H1 (cell line): ENCODE measurements at regions not wholly inside any gene's neighbourhood (a gene's known extent, or its start where the extent isn't known, plus 50 kb on each side); places are given as distances from the start of the nearest gene placed in this dataset.

Experiments used
- CTCF ChIA-PET: fragments of 300-600 bp; sonication (Branson Sonifier 250); formaldehyde crosslinking; loops from one replicate; lab custom pipeline; 2021; ENCODE audit not compliant: partially characterized antibody; lab: Charles Lee
- POLR2A ChIA-PET: fragments of 300-600 bp; sonication (Branson Sonifier 250); formaldehyde crosslinking; loops from one replicate; lab custom pipeline; 2021; ENCODE audit warnings: inconsistent platforms; ENCODE audit not compliant: partially characterized antibody; lab: Charles Lee
- DNase-seq, 2 experiments: peaks; one replicate each; pipeline versions ENCODE4 v3.0.0 to v3.0.0-alpha.2; 2010 to 2022; ENCODE audit warnings: low spot score in 2 of 2, low read depth in 1 of 2, mixed read lengths in 1 of 2
- FAIRE-seq: peaks from 2 replicates; lab custom pipeline; 2011; peaks lifted over from hg19 to GRCh38; lab: Jason Lieb, UNC
- H2AFZ ChIP-seq: 2 replicates; pipeline ENCODE4 v1.8.1; 2012; ENCODE audit warnings: low read length, inconsistent platforms
- H2AK5ac ChIP-seq: 2 replicates; pipeline ENCODE4 v1.6.1; 2013; ENCODE audit warnings: low read depth, low read length
- H2BK120ac ChIP-seq: replicated peaks from 2 replicates; pipeline ENCODE3; 2013; ENCODE audit warnings: low read depth, low read length, inconsistent platforms
- H2BK12ac ChIP-seq: 2 replicates; pipeline ENCODE4 v1.6.1; 2013; ENCODE audit warnings: low read depth, low read length
- H2BK15ac ChIP-seq: 2 replicates; pipeline ENCODE4 v1.6.1; 2013; ENCODE audit warnings: low read length
- H2BK20ac ChIP-seq: 2 replicates; pipeline ENCODE4 v1.6.1; 2013; ENCODE audit warnings: low read length
- H2BK5ac ChIP-seq: 2 replicates; pipeline ENCODE4 v1.6.1; 2013; ENCODE audit warnings: low read depth, low read length
- H3K14ac ChIP-seq: 2 replicates; pipeline ENCODE4 v1.6.1; 2013; ENCODE audit warnings: inconsistent platforms; ENCODE audit not compliant: insufficient read length
- H3K18ac ChIP-seq: 2 replicates; pipeline ENCODE4 v1.6.1; 2013; ENCODE audit warnings: low read length; ENCODE audit errors: extremely low read depth
- H3K23ac ChIP-seq: 2 replicates; pipeline ENCODE4 v1.6.1; 2013; ENCODE audit warnings: inconsistent platforms; ENCODE audit not compliant: insufficient read length
- H3K23me2 ChIP-seq: 2 replicates; pipeline ENCODE4 v1.6.1; 2013; ENCODE audit warnings: low read depth, low read length
- H3K27ac ChIP-seq: 2 replicates; pipeline ENCODE4 v1.6.1; 2011; ENCODE audit warnings: low read depth, low read length, inconsistent platforms
- H3K27me3 ChIP-seq, 4 experiments: replicated peaks in 1 of 4; 1 replicate in 1 of 4; 2 replicates in 3 of 4; pipeline versions ENCODE4 v1.6.1 to v1.8.1; 2011 to 2013; ENCODE audit warnings: low read length in 3 of 4, mild to moderate bottlenecking in 3 of 4, inconsistent platforms in 2 of 4, mixed read lengths in 2 of 4, moderate library complexity in 1 of 4; ENCODE audit not compliant: control insufficient read depth in 3 of 4, insufficient read depth in 3 of 4; ENCODE audit errors: extremely low read depth in 1 of 4
- H3K36me3 ChIP-seq, 4 experiments: 2 replicates each; pipeline versions ENCODE4 v1.6.1 to v1.8.1; 2011 to 2013; ENCODE audit warnings: mild to moderate bottlenecking in 4 of 4, low read length in 3 of 4, moderate library complexity in 2 of 4, control low read depth in 1 of 4, inconsistent platforms in 1 of 4; ENCODE audit not compliant: insufficient read depth in 4 of 4, control insufficient read depth in 2 of 4
- H3K4ac ChIP-seq: replicated peaks from 2 replicates; pipeline ENCODE3; 2013; ENCODE audit warnings: low read length, low read depth, mixed read lengths, inconsistent platforms; ENCODE audit not compliant: insufficient read length
- H3K4me1 ChIP-seq, 4 experiments: replicated peaks in 1 of 4; 1 replicate in 1 of 4; 2 replicates in 3 of 4; pipeline versions ENCODE4 v1.6.1 to v1.8.1; 2011 to 2013; ENCODE audit warnings: low read length in 3 of 4, inconsistent platforms in 2 of 4, mixed read lengths in 1 of 4; ENCODE audit not compliant: insufficient read depth in 4 of 4, control insufficient read depth in 3 of 4
- H3K4me2 ChIP-seq, 2 experiments: 2 replicates each; pipeline versions ENCODE4 v1.6.1 to v1.8.1; 2011 to 2013; ENCODE audit warnings: low read depth in 2 of 2, low read length in 2 of 2, control low read depth in 1 of 2, inconsistent platforms in 1 of 2, mild to moderate bottlenecking in 1 of 2; ENCODE audit not compliant: insufficient read depth in 1 of 2
- H3K4me3 ChIP-seq, 4 experiments: fragments of 200-600, 300-600 bp in 1 of 4; sonication (generic), shearing (Covaris generic), sonication (Bioruptor Twin) in 1 of 4; 2 replicates each; pipeline versions ENCODE4 v1.5.1 to v1.8.1; 2011 to 2016; ENCODE audit warnings: low read length in 4 of 4, low read depth in 3 of 4, control low read depth in 2 of 4, inconsistent platforms in 2 of 4, mild to moderate bottlenecking in 2 of 4, mixed read lengths in 1 of 4, moderate library complexity in 1 of 4; ENCODE audit not compliant: insufficient read depth in 2 of 4; ENCODE audit errors: extremely low read depth in 1 of 4
- H3K56ac ChIP-seq: replicated peaks from 2 replicates; pipeline ENCODE3; 2013; ENCODE audit warnings: low read depth, mild to moderate bottlenecking, mixed read lengths, low read length, inconsistent platforms; ENCODE audit not compliant: insufficient read length
- H3K79me1 ChIP-seq: 2 replicates; pipeline ENCODE4 v1.6.1; 2013; ENCODE audit warnings: low read depth, low read length, control low read depth
- H3K79me2 ChIP-seq, 2 experiments: 2 replicates each; pipeline versions ENCODE4 v1.6.1 to v1.8.1; 2012 to 2013; ENCODE audit warnings: low read length in 2 of 2, mild to moderate bottlenecking in 2 of 2, inconsistent platforms in 1 of 2; ENCODE audit not compliant: insufficient read depth in 2 of 2, control insufficient read depth in 1 of 2
- H3K9ac ChIP-seq, 4 experiments: replicated peaks in 1 of 4; 1 replicate in 1 of 4; 2 replicates in 3 of 4; pipeline versions ENCODE4 v1.6.1 to v1.8.1; 2011 to 2013; ENCODE audit warnings: low read depth in 3 of 4, low read length in 3 of 4, control low read depth in 2 of 4, mild to moderate bottlenecking in 2 of 4, moderate library complexity in 2 of 4, inconsistent platforms in 1 of 4; ENCODE audit errors: extremely low read depth in 1 of 4
- H3K9me3 ChIP-seq, 2 experiments: 2 replicates each; pipeline versions ENCODE4 v1.6.1 to v1.8.1; 2012 to 2013; ENCODE audit warnings: mild to moderate bottlenecking in 2 of 2, moderate library complexity in 2 of 2, control low read depth in 1 of 2, inconsistent platforms in 1 of 2, low read depth in 1 of 2, low read length in 1 of 2, mixed read lengths in 1 of 2; ENCODE audit not compliant: insufficient read depth in 2 of 2
- H4K20me1 ChIP-seq, 2 experiments: replicated peaks in 1 of 2; 2 replicates each; pipeline versions ENCODE3 to v1.8.1; 2011 to 2013; ENCODE audit warnings: inconsistent platforms in 2 of 2, low read length in 2 of 2, mild to moderate bottlenecking in 1 of 2; ENCODE audit not compliant: insufficient read depth in 2 of 2, control insufficient read depth in 1 of 2
- H4K5ac ChIP-seq: 2 replicates; pipeline ENCODE4 v1.6.1; 2013; ENCODE audit warnings: low read length, low read depth, mixed read lengths, inconsistent platforms; ENCODE audit not compliant: insufficient read length
- H4K8ac ChIP-seq: 2 replicates; pipeline ENCODE4 v1.8.0; 2013; ENCODE audit warnings: mild to moderate bottlenecking, moderate library complexity, low read length, inconsistent platforms; ENCODE audit not compliant: insufficient read depth; ENCODE audit errors: extremely low read depth
- H4K91ac ChIP-seq: replicated peaks from 2 replicates; pipeline ENCODE3; 2013; ENCODE audit warnings: low read length, mixed read lengths, inconsistent platforms; ENCODE audit not compliant: insufficient read length
- ASH2L ChIP-seq: fragments of 200-600, 300-600 bp; sonication (generic); IDR thresholded peaks from one replicate; pipeline ENCODE4 v1.7.1; 2017; ENCODE audit warnings: low read length
- EGR1 ChIP-seq: IDR thresholded peaks from 2 replicates; pipeline ENCODE4 v1.6.1; 2011; ENCODE audit warnings: low read depth, low read length, borderline replicate concordance
- GTF2F1 ChIP-seq: IDR thresholded peaks from 2 replicates; pipeline ENCODE4 v1.6.1; 2012; ENCODE audit warnings: low read depth, low read length, improper control_type of control experiment, borderline replicate concordance
- NANOG ChIP-seq: IDR thresholded peaks from 2 replicates; pipeline ENCODE4 v1.6.1; 2011; ENCODE audit warnings: low read length, low read depth, mild to moderate bottlenecking, inconsistent platforms; ENCODE audit not compliant: insufficient read depth, poor library complexity, severe bottlenecking
- POU5F1 ChIP-seq: IDR thresholded peaks from 2 replicates; pipeline ENCODE4 v1.6.1; 2011; ENCODE audit warnings: low read depth, mild to moderate bottlenecking, low read length, moderate library complexity
- SP4 ChIP-seq: IDR thresholded peaks from 2 replicates; pipeline ENCODE4 v1.6.1; 2012; ENCODE audit warnings: low read length, inconsistent platforms
- SRF ChIP-seq: IDR thresholded peaks from 2 replicates; pipeline ENCODE4 v1.6.1; 2011; ENCODE audit warnings: mild to moderate bottlenecking, low read depth, low read length, moderate library complexity
- SUZ12 ChIP-seq: fragments of 200-600 bp; sonication (generic); IDR thresholded peaks from 2 replicates; pipeline ENCODE4 v1.6.1; 2012; ENCODE audit warnings: mild to moderate bottlenecking, inconsistent platforms, low read length, moderate library complexity, mixed read lengths
- TAF7 ChIP-seq: optimal IDR thresholded peaks from 2 replicates; pipeline ENCODE3; 2011; ENCODE audit warnings: low read depth, mild to moderate bottlenecking, inconsistent platforms, low read length, moderate library complexity, borderline replicate concordance
- WGBS, 2 experiments: shearing (Covaris generic) in 1 of 2; methylation state at CpG; one replicate each; pipeline versions ENCODE4 v1.1.6 to v1.1.7; 2013 to 2015; ENCODE audit warnings: low lambda C conversion rate in 2 of 2, mixed read lengths in 2 of 2, inconsistent platforms in 1 of 2, low coverage in 1 of 2, missing lambda C conversion rate in 1 of 2; ENCODE audit not compliant: insufficient replicate concordance in 2 of 2, insufficient coverage in 1 of 2, insufficient read length in 1 of 2; ENCODE audit errors: extremely low coverage in 1 of 2, missing lambda C conversion rate in 1 of 2; 5-methylcytosine and 5-hydroxymethylcytosine counted together
- TF ChIP-seq, protein P1 (sequence below): IDR thresholded peaks from 2 replicates; pipeline ENCODE4 v1.6.1; 2012; ENCODE audit warnings: inconsistent platforms
- TF ChIP-seq, protein P2 (sequence below): IDR thresholded peaks from 2 replicates; pipeline ENCODE4 v1.6.1; 2011; ENCODE audit warnings: low read length, improper control_type of control experiment

DNA sequence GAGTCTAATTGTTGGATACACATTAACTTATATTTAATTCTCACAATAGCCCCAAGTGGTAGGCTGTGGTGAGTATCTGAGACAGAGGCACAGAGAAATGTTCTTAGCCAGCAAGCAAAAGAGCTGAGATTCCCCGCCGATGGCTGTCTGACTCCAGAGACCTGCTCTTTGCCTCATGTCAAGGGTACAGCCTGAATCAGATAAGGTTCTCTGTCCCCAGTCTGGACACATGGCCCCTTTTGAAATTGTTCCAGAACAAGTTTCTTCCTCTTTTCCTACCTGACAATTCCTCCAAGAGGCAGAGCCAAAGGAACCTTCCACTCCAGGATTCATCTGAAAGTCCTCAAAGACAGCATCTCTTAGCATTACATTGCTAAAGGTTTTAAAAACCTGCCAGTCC lies 512.9 kb upstream of the TNP1 start:
- H3K27ac ChIP-seq, result no peak overlapping the region
- DNase-seq, result no peak
- H3K18ac ChIP-seq, result no peak overlapping the region
- H3K23ac ChIP-seq, result no peak overlapping the region
- no peak overlapping the region for H4K91ac ChIP-seq
- H3K56ac ChIP-seq, result no peak overlapping the region
- no peak overlapping the region for H2BK5ac ChIP-seq
- ChIA-PET POLR2A (no interaction called here), CTCF (interaction anchor here (1.8 kb wide), 1 partner anchor 15 kb away, joined by 4 read pairs; no protein-coding TSS in a partner anchor)
- no peak overlapping the region for H2AK5ac ChIP-seq
- H3K79me1 ChIP-seq, result no peaks in the 10 kb centered on the region
- H3K4me2 ChIP-seq, result no peak overlapping the region
- H3K27me3 ChIP-seq, result peaks cover 0 to 5% (median 3%) of the 10 kb centered on the region in 4 experiments; a peak in 4 of 7 replicates
- H4K8ac ChIP-seq, result no peak overlapping the region
- H3K23me2 ChIP-seq, result 0 out of 2 replicates have a peak, but pooled peaks cover 1% of the 10 kb centered on the region
- TF ChIP-seq NANOG, result no peak
- TF ChIP-seq, protein P1, sequence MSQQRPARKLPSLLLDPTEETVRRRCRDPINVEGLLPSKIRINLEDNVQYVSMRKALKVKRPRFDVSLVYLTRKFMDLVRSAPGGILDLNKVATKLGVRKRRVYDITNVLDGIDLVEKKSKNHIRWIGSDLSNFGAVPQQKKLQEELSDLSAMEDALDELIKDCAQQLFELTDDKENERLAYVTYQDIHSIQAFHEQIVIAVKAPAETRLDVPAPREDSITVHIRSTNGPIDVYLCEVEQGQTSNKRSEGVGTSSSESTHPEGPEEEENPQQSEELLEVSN, result no peak
- TF ChIP-seq POU5F1, result no peak
- TF ChIP-seq GTF2F1, result no peak
- TF ChIP-seq TAF7, result no peak
- TF ChIP-seq SRF, result no peak
- TF ChIP-seq ASH2L, result no peak
- no peak for TF ChIP-seq EGR1
- no peak for TF ChIP-seq SP4
- TF ChIP-seq, protein P2, sequence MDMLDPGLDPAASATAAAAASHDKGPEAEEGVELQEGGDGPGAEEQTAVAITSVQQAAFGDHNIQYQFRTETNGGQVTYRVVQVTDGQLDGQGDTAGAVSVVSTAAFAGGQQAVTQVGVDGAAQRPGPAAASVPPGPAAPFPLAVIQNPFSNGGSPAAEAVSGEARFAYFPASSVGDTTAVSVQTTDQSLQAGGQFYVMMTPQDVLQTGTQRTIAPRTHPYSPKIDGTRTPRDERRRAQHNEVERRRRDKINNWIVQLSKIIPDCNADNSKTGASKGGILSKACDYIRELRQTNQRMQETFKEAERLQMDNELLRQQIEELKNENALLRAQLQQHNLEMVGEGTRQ, result no peak
- TF ChIP-seq SUZ12, result no peak
- TF ChIP-seq, all 59 proteins: peak for 0
- H3K9ac ChIP-seq, result no peak overlapping the region
- no peak overlapping the region for H2BK15ac ChIP-seq
- FAIRE-seq, result no peak
- no peaks in the 10 kb centered on the region for H3K9me3 ChIP-seq
- no peaks in the 10 kb centered on the region for H3K79me2 ChIP-seq
- no peak overlapping the region for H2BK12ac ChIP-seq
- H2BK20ac ChIP-seq, result no peak overlapping the region
- no peaks in the 10 kb centered on the region for H3K36me3 ChIP-seq
- no peak overlapping the region for H4K5ac ChIP-seq
- H3K14ac ChIP-seq, result no peak overlapping the region
- no peak overlapping the region for H3K4ac ChIP-seq
- H3K4me3 ChIP-seq, result no peak overlapping the region
- H3K4me1 ChIP-seq, result no peaks in the 10 kb centered on the region
- no peak overlapping the region for H2AFZ ChIP-seq
- 100% methylated on average over 2 of the region's 2 CpGs; no CpG with 5 or more reads in 1 of the 2 experiments for whole genome bisulfite sequencing, 2 experiments
- no peak overlapping the region for H2BK120ac ChIP-seq
- H4K20me1 ChIP-seq, result peaks cover 0 to 2% of the 10 kb centered on the region in 2 experiments
